ENCODE measurements at regions not wholly inside any gene's neighbourhood (a gene's known extent, or its start where the extent isn't known, plus 50 kb on each side); places are given as distances from the start of the nearest gene placed in this dataset.

DNA sequence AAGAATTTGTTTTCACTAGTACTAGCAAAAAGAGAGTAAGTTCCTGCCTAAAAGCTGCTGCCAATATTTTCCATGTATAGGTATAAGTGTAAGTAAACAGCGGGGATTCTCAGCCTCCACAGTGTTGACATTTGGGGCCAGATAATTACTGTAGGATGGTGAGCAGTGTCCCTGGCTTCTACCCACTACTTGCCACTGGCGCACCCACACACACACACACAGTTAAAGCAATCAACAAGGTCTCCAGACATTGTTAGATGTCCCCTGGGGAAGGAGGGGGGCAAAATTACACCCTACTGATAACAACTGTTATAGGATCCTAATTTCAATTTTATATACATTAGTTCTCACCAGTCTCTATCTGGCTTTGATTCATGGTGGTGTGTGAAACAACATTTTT, 417.0 kb upstream of the PSMD7 start:
- DNase-seq: no peak

DNA sequence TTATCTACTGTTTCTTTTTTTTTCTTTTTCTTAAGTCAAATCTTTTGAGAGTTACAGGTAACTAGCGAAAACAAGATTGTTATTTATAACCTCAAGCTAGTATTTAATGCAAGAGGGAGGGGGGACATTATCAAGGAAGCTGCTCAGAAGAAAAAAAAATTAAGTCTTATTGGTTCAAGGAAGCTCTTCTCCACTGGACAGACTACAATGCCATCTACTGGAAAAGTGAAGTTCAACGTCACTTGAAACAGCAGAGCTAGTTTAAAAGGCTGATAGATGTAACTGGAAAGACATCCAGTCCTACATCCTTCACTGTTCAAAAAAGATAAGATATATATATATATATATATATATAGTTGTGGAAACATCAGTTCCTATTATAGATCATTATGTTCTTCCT, 418.0 kb upstream of the PSMD7 start:
- DNase-seq: peak; percentile 85

DNA sequence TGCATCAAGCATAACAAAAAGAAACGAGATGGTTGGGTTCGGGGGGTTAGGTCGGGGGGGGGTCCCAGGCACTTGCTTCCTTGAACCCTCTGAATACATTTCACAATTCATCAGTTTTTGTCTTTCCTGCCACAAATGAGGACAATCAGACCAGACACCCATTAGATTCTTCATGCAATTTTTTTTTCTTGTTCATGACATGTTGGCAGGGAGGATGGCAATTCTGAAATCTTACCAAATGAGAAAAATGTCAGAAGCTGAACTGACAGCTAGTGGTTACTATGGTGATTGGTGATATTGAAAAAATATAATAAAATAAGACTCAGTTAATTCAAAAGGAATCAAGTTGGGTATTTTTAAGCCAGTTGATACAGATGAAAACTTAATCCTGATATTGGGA, 419.5 kb upstream of the PSMD7 start:
- DNase-seq: no peak

DNA sequence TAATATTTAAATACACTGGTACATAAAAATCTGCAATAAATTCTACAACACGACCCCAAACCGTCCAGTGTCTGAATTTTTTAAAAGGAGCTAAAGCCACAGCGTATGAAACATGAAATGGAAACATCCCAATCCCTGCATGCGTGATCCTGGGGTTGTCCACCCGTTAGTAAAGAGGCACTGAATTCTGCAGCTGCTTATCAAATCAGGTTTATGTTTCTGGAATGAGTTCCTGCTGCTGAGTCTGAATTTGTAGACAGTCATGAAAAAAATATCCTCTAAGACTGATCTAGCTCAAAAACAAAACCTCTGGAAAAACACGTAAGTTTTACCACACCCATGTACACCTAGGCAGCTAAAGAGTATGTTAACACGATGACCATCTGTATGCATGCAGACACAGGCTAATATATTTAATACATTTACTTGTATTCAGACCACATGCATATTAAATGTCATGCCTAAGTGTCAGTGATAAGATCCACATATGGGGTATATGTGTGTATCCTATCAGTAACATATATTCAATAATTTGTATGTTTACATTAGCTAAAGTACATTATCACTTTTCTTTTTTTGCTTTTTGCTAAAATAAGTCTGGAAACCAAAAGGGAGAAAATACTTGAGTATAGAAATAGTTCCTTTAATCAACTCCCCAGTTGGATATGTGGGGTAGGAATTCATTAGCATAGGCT, 420.5 kb upstream of the PSMD7 start:
- no peak for DNase-seq

DNA sequence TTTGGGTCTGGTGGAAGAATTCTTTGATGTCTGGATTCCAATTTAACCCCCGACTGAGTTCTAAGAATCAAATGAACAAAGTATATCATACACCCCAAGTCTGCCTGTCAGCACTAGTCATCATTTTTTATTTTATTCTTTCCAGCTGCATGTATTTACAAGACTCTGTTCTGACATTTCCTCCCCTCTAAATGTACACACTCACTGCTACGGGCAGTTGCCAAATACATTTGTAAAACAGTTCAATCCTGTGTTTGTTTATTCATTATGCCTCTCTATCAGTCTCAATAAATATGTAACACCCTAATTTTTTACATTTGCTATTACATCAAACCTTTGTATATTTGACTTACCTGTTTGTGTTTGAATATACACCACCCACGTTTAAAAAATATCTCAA, 422.3 kb upstream of the PSMD7 start:
- peak; percentile 40 for DNase-seq

DNA sequence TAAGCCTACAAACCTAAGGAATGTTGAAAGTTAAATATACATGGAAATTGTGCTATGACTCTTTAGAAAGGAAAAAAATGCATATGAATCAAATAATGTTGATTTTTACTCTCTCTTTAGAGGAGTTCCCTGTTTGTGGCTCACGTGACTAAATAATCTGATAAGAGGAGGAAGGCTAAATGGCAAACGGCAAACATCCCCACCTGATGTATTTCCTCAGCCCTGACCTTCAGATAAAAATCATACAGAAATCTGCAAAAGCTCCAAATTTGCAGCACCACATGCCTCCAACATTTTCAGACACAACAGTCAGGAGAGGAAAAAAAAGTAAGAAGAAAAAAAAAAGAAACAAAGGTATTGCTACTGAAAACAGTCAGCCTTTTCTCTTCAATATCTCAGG, 423.0 kb upstream of the PSMD7 start:
- no peak for DNase-seq

DNA sequence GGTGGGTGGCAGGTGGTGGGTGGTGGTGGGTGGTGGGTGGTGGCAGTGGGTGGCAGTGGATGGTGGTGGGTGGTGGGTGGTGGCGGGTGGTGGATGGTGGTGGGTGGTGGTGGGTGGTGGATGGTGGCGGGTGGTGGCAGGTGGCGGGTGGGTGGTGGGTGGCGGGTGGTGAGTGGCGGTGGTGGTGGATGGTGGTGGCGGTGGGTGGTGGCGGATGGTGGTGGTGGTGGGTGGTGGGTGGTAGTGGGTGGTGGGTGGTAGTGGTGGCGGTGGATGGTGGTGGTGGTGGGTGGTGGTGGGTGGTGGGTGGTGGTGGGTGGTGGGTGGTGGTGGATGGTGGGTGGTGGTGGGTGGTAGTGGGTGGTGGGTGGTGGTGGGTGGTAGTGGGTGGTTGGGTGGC, 423.8 kb upstream of the PSMD7 start:
- DNase-seq: no peak

DNA sequence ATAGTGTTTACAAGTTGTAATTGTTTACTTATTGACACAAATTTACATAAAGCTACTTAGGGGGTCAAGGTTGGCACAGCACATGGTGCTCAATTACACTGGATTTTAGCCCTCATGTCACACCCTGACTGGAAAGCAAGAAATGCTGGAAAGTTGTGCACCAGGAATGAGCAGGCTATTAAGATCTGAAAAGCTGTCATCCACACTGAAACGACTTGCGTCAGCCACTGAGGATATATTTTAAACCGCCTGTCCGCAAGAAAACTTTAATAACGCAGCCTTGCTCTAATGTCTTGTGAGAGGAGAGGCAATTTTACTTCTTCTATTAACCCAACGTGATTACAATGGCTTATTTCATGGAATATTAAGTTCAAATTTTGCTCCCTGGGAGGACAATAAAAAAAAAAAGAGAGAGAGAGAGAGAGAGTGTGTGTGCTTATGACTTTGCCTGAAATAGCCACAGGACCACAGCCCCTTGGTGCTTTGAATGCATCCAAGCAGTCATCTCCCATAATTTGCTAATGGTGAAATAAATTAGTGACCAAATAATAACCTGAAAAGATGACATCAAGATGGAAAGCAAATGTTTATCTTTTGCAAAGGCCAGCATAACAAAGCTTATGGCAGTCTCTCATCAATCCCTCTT, 425.4 kb upstream of the PSMD7 start:
- DNase-seq: no peak

DNA sequence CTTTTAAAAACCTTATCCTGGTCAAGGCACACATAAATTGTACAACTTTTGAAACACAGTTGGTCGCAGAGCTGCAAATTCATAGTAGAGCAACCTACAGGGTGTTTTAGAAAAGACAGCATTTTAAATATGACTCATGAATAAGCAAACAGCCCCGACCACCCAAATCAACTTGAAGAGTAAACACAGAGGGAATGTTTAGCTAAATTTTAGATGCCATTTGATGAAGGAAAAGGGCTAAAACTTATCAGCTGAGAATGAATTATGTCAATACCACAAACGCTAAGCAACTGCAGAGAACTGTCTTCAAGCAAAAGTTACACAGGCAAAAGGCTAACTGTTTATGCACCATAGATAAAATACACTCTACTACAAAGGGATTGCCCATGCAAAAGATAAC, 427.5 kb upstream of the PSMD7 start:
- no peak for DNase-seq

DNA sequence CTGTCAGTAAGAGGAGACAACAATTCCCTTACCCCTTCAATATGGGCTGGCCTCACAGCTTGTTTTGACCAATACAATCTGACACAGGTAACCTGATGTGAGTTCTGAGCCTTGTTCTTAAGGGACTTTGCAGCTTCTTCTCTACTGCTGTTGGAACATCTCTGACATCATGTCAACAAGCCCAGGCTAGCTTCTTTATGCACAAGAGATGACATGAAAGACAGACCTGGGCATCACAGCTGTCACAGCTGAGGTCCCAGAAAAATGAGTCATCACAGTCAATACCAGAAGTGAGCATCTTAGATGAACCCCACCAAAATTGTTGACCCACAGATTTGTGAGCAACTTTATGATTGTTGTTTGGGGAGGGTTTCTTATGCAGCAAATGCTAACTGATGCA, 431.7 kb upstream of the PSMD7 start:
- no peak for DNase-seq

DNA sequence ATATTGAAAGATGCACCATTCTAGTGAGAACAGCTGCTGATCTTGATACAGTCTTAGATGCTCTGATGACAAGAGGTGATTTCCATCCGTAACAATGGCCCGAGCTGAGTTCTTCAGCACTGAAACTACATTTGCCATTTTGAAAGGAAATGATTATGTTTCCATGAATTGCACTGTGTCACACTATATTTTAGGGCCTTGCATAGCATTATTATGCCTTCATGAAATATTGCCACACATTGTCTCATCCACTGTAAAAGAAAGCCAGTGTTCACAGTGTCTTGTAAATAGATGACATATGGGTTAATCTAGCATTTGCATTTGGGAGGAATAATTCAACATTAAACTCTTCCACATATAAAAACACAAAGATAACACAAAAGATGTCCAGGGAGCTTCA, 438.3 kb upstream of the PSMD7 start:
- DNase-seq: peak; percentile 7

DNA sequence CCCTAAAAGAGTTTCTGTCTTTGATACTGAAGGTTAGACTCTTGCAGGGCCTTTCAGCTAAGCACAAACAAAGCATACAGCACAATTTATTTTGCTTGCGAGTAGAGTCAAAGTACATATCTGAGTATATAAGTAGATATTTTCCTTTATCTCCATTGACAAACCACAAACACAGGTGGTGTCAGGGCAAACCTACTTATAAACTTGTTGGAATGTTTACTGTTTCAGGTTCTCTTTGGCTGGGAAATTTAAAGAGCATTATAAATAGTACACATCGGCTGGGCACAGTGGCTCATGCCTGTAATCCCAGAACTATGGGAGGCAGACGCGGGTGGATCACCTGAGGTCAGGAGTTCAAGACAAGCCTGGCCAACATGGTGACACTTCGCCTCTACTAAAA, 442.6 kb upstream of the PSMD7 start:
- no peak for DNase-seq

DNA sequence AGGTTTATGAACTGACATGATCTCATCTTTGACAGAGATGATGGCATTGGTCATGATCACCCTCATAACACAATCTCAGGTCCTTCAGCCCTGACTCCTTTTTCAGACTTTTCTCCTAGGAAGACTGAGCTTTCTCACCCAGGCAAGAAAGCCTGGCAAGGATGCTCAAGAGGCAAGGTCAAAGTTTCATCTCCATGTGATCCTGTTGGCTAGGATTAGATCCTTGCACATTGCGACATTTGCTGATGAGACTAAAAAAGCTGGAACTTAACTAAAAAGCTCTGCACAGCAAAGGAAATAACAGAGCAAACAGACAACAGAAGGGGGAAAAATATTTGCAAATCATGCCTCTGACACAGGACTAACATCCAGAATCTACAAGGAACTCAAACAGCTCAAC, 444.1 kb upstream of the PSMD7 start:
- DNase-seq: no peak

DNA sequence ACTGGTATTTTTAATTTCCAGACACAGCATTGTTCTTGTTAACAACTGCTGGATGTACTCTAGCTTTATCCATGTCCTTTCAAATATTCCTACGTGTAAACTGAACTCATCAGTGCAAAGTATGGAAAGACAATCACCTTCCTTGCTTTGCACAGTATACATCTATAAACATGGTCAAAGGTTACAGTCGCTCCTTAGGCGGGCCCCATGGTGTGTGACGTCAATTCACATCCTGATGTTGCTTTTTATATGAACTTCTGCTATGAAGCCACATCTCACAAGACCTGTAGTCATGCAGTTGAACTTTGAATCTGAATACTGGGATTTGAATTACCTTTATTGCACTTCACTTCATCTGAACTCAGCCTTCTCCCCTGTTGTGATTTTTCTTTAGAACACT, 447.6 kb upstream of the PSMD7 start:
- DNase-seq: no peak

DNA sequence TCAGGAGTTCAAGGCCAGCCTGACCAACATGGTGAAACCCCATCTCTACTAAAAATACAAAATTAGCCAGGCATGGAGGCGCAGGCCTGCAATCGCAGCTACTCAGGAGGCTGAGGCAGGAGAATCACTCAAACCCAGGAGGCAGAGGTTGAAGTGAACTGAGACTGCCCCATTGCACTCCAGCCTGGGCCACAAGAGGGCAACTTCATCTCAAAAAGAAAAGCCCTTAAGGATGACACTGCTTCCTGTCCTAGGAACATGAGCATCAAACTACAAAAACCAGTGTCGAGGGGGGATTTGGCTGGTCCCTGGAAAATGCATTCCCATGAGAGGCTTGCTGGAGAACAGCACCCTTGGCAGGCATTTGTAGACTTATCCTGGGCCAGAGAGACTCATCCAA, 449.5 kb upstream of the PSMD7 start:
- DNase-seq: no peak

DNA sequence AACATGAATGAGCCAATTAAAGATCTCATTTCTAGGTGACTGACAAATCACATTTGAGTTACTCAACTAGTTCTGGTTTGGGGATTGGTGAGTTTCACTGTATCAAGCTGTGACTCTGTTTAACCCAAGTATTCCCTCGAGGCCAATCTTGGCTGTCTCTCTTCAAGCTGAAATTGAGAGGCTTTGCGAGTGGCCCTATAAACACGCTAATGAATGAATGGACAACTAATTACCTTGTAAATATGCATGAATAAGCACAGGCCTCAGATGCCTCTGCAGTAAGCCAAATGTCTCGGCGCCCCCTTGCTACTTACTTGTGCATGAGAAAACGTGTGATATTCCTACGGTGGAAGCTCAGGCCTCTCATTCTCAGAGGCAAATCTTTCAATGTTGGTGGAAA, 450.3 kb upstream of the PSMD7 start:
- no peak for DNase-seq

DNA sequence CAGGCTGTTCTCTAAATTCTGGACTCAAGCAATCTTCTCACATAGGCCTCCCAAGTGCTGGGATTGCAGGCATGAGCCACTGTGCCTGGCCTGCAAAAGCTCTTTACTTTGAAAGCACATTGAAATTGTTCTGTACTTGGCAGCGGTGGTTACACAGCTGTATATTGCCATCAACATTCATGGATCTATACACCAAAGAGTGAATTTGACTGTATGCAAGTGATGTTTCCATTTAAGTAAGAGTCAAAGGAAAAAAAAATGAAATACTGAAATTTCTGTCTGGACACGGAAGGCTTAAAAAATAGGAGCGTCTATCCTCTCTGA, 450.6 kb upstream of the PSMD7 start:
- no peak for DNase-seq

DNA sequence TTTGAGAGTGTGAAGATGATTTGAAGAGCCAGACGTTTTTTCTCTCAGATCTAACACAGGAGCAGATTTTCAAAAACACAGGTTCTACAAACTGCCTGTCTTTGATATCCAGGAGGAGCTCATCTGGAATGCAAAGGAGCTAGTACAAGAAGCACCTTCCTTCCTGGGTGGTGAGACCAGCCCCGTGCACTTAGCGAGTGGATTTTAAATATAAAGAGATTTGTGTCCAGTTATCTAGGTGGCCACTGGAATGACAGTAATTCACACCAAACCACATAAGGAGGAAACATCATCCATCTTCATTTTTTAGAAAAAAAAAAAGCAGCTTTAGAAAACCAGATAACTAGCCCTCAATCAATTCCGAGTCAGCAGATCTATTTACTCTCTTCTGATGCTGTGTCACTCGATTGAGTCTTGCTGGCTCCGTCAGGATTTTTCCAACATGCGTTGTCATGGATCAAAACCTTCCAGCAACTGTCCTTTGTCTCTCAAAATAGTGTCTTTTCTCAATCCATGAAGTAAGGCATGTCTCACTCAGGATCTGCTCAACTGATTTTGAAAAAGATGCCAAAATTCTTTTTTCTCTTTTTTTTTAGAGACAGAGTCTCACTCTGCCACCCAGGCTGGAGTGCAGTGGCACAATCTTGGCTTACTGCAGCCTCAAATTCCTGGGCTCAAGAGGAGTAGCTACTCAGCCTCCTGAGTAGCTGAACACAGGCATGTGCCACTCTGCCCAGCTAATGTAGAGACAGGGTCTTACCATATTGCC, 451.2 kb upstream of the PSMD7 start:
- DNase-seq: no peak

DNA sequence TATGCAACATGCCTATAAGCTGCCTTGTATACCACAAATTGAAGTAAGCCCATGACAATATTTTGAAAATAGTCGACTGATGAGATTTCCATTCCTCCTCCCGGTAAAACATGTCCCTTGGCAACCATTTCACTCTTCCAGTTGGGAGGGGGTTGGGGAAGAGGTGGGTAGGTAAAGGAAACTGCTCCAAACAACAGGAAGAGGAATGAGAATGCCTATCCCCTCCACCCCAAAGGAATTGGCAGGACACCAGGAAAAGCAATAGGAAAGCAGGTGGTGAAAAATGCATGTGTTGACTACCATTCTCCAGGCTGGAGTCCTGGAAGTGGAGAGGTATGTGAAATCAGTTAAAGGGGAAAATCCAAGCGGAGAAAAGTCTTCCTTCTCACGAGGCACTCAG, 455.9 kb upstream of the PSMD7 start:
- no peak for DNase-seq

DNA sequence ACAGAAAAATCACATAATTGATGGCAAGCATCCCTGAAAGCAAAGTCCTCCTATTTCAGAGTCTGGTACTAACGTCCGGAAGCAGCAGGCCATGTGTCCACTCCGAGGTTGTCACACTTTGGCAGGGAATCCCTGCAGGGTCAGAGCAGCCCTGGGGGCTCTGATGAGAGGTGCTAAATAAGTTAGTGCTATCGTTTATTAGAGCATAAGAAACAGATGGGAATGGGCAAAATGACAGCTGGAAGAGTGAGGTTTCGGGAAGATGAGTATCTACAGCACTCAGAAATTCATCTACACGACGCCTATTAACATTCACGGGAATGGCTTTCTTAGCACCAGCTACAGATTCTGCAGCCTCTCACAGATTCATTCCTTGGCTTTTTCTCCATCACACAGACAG, 465.4 kb upstream of the PSMD7 start:
- DNase-seq: no peak

DNA sequence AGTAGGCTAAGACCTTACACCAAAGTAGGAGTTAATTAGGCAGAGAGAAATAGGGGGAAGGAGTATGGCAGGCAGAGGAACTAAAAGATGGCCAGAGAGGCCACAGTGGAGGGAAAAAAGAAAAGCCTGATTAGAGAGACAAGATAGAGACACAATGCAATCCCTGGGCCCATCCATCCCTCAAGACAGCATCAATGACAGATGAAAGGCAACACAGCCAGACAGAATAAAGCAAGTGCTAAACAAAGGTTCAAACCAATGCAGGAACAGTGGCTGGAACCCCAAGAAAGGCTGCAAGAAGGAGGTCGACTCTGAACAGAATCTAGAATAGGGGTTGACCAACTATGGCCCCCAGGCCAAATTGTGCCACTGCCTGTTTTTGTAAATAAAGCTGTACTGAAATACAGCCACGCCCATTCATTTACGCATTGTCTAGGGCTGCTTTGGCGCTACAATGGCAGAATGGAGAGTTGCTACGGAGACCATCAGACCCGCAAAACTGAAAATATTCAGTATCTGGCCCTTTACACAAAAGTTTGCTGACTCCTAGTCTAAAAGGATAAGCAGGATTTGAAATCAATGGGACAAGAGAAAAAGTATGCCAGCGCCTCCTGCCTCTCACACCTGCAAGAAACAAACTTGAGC, 473.3 kb upstream of the PSMD7 start:
- DNase-seq: no peak

DNA sequence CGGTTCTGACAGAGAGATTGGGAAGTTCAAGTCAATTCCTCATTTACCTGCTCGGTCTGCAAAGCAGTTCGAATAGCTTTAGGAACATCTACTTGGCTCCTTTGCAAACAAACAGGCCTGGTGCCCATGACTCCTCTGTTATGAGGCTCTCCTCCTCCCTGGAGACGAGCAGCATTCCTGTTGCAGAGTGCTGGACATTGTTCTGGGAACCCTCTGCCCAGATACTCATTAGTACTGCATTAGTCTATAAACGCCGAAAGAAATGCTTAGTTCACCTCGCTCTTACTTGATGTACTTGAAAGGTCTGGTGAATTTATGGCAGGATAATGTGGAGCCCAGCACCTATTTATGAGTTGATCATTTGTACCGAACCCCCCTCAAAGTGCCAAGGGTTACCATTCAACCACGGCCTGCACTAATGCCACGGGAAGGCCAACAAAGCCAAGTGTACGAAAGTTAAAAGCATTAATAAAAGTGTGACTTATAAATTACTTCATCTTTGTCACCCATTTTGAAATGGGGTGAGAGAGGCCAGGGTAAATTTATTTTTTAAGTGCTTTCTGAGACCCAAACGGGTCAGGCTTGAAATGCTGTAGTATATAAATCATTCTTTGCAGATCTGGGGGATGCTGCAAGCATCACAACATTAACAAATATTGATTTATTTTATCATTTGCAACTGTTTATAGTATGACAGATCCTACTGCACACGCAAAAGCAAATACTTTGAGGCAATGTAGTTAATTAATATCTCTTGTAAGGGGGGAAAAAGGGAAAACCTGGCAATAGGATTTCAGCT, 478.9 kb upstream of the PSMD7 start:
- no peak for DNase-seq

DNA sequence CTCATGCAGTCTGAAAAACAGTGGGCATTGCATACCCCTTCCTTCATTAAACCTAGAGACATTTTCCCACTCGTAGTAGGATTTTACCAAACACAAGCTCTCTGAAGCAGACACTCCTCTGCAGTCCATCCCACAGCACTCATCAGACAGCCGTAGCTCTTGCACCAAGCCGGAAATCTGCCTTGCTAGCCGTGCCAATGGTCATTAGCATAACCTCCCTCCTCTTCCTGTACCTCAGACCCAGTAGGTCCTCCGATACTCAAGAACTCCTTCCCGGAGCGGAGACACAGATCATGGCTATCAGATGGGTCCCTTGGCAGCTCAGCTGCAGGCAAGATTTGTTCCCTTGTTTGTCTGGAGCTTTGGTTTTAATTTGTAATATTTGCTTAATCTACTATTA, 483.1 kb upstream of the PSMD7 start:
- no peak for DNase-seq

Data from skin of body (tissue), 1 donor.